Panc1 (cell line): ENCODE measurements at regions not wholly inside any gene's neighbourhood (a gene's known extent, or its start where the extent isn't known, plus 50 kb on each side); places are given as distances from the start of the nearest gene placed in this dataset.

Experiments used
- ATAC-seq: fragments of 200-7000 bp; cut with Tn5 transposase; 2 replicates; pipeline ENCODE4 v1.9.1; 2020; ENCODE audit warnings: mild to moderate bottlenecking, moderate library complexity
- BruUV-seq: library from RNA; stranded (reverse); fragments of 400-500 nt; replicated peaks from 2 replicates; lab custom pipeline; 2021; lab: Mats Ljungman, UMichigan
- CTCF ChIA-PET: fragments of 300-600 bp; sonication (Branson Sonifier 250); formaldehyde crosslinking; loops from one replicate; lab custom pipeline; 2022; ENCODE audit warnings: antibody characterized with exemption; lab: Charles Lee
- POLR2A ChIA-PET: fragments of 300-600 bp; sonication (Branson Sonifier 250); formaldehyde crosslinking; loops from one replicate; lab custom pipeline; 2022; ENCODE audit warnings: antibody characterized with exemption; lab: Charles Lee
- DNase-seq: peaks from one replicate; pipeline ENCODE4 v3.0.0-alpha.2; 2010; ENCODE audit warnings: low read depth, low spot score
- H3K27ac ChIP-seq: 2 replicates; pipeline ENCODE4 v1.5.1; 2011; ENCODE audit warnings: mild to moderate bottlenecking, low read length, inconsistent platforms
- H3K27me3 ChIP-seq: fragments of 200-500 bp; sonication (Bioruptor generic); 2 replicates; pipeline ENCODE4 v1.6.0; 2014; ENCODE audit warnings: low read length, inconsistent platforms; ENCODE audit not compliant: control insufficient read depth, insufficient read depth
- H3K36me3 ChIP-seq: fragments of 200-500 bp; sonication (Bioruptor generic); 2 replicates; pipeline ENCODE4 v1.5.1; 2014; ENCODE audit warnings: inconsistent platforms, mild to moderate bottlenecking, low read length, moderate library complexity; ENCODE audit not compliant: control insufficient read depth, insufficient read depth
- H3K4me1 ChIP-seq: 2 replicates; pipeline ENCODE4 v1.5.1; 2011; ENCODE audit warnings: inconsistent platforms, mild to moderate bottlenecking, low read length, moderate library complexity; ENCODE audit not compliant: control insufficient read depth, insufficient read depth
- H3K4me3 ChIP-seq, 2 experiments: 2 replicates each; pipeline ENCODE4 v1.5.1; 2011 to 2012; ENCODE audit warnings: low read depth in 2 of 2, low read length in 2 of 2, mild to moderate bottlenecking in 2 of 2, inconsistent platforms in 1 of 2, moderate library complexity in 1 of 2
- H3K9me3 ChIP-seq: fragments of 200-500 bp; sonication (Bioruptor generic); 2 replicates; pipeline ENCODE4 v1.5.1; 2014; ENCODE audit warnings: low read depth, mild to moderate bottlenecking, inconsistent platforms, low read length, moderate library complexity; ENCODE audit not compliant: control insufficient read depth, insufficient read depth
- POLR2AphosphoS5 ChIP-seq: IDR thresholded peaks from 2 replicates; pipeline ENCODE4 v1.6.1; 2012; ENCODE audit warnings: mild to moderate bottlenecking, low read depth, low read length, moderate library complexity
- SIN3A ChIP-seq: IDR thresholded peaks from 2 replicates; pipeline ENCODE4 v1.6.1; 2012; ENCODE audit warnings: low read depth, mild to moderate bottlenecking, low read length, moderate library complexity, borderline replicate concordance; ENCODE audit not compliant: insufficient read depth
- TCF7L2 ChIP-seq: IDR thresholded peaks from 2 replicates; pipeline ENCODE4 v1.6.1; 2011; ENCODE audit warnings: mild to moderate bottlenecking, low read depth, low read length, inconsistent platforms
- in situ Hi-C: cut with HindIII; loops from 2 replicates; pipeline ENCODE4 v1.10.0; 2016; ENCODE audit warnings: low sequenced_read_pairs, low pct_unique_long_range_greater_than_20kb
- intact Hi-C: fragments of 100-400 bp; cut with micrococcal nuclease; formaldehyde crosslinking; loops from one replicate; pipeline ENCODE4 v1.10.0; 2022; ENCODE audit not compliant: unreplicated experiment
- TF ChIP-seq, protein P1 (sequence below), 2 experiments: IDR thresholded peaks; 2 replicates each; pipeline ENCODE4 v1.6.1; 2011 to 2012; ENCODE audit warnings: low read depth in 2 of 2, control low read depth in 1 of 2, low read length in 1 of 2, mild to moderate bottlenecking in 1 of 2, moderate library complexity in 1 of 2; ENCODE audit not compliant: insufficient read depth in 1 of 2
- TF ChIP-seq, protein P2 (sequence below): fragments of 450-650 bp; IDR thresholded peaks from 2 replicates; pipeline ENCODE4 v1.5.1; 2017; ENCODE audit warnings: mild to moderate bottlenecking

DNA sequence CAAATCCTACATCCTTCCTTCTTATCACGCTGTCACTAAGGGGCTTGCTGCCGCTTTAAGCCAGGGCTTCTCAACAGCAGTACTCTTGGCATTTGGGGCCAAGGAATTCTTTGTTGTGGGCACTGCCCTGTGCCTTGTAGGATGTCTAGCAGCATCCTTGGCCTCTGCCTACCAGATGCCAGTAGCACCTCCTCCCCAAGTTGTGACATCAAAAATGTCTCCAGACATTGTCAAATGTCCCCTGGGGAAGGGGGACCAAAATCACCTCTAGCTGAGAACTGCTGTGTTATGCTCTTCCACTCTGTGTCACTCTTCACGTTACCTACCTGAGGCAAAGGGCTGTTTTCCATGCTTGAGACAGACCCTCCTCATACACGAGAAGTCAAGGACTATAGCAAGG, 400.3 kb upstream of the POU3F1 start:
- TF ChIP-seq, protein P1, sequence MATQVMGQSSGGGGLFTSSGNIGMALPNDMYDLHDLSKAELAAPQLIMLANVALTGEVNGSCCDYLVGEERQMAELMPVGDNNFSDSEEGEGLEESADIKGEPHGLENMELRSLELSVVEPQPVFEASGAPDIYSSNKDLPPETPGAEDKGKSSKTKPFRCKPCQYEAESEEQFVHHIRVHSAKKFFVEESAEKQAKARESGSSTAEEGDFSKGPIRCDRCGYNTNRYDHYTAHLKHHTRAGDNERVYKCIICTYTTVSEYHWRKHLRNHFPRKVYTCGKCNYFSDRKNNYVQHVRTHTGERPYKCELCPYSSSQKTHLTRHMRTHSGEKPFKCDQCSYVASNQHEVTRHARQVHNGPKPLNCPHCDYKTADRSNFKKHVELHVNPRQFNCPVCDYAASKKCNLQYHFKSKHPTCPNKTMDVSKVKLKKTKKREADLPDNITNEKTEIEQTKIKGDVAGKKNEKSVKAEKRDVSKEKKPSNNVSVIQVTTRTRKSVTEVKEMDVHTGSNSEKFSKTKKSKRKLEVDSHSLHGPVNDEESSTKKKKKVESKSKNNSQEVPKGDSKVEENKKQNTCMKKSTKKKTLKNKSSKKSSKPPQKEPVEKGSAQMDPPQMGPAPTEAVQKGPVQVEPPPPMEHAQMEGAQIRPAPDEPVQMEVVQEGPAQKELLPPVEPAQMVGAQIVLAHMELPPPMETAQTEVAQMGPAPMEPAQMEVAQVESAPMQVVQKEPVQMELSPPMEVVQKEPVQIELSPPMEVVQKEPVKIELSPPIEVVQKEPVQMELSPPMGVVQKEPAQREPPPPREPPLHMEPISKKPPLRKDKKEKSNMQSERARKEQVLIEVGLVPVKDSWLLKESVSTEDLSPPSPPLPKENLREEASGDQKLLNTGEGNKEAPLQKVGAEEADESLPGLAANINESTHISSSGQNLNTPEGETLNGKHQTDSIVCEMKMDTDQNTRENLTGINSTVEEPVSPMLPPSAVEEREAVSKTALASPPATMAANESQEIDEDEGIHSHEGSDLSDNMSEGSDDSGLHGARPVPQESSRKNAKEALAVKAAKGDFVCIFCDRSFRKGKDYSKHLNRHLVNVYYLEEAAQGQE (IDR thresholded peaks at IDR 0.05; ENCODE audit: insufficient read depth in 1 of 2, low read depth in 2 of 2, low read length in 1 of 2), result no peak
- no peak for TF ChIP-seq TCF7L2
- TF ChIP-seq SIN3A, result no peak
- no peak for TF ChIP-seq POLR2AphosphoS5
- TF ChIP-seq, protein P2, sequence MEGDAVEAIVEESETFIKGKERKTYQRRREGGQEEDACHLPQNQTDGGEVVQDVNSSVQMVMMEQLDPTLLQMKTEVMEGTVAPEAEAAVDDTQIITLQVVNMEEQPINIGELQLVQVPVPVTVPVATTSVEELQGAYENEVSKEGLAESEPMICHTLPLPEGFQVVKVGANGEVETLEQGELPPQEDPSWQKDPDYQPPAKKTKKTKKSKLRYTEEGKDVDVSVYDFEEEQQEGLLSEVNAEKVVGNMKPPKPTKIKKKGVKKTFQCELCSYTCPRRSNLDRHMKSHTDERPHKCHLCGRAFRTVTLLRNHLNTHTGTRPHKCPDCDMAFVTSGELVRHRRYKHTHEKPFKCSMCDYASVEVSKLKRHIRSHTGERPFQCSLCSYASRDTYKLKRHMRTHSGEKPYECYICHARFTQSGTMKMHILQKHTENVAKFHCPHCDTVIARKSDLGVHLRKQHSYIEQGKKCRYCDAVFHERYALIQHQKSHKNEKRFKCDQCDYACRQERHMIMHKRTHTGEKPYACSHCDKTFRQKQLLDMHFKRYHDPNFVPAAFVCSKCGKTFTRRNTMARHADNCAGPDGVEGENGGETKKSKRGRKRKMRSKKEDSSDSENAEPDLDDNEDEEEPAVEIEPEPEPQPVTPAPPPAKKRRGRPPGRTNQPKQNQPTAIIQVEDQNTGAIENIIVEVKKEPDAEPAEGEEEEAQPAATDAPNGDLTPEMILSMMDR, result no peak
- Histone ChIP-seq H3K9me3 (no peaks in the 10 kb centered on the region), H3K4me3 (no peak overlapping the region), H3K27ac (no peak overlapping the region), H3K36me3 (no peaks in the 10 kb centered on the region), H3K4me1 (no peaks in the 10 kb centered on the region), H3K27me3 (peaks cover 15% of the 10 kb centered on the region)
- no TSS peak for BruUV-seq
- DNase-seq (no peak), ATAC-seq (no peak)
- POLR2A ChIA-PET, result no interaction called here
- intact Hi-C loops, result no loop called here
- in situ Hi-C loops, result no loop called here
- CTCF ChIA-PET, result no interaction called here

DNA sequence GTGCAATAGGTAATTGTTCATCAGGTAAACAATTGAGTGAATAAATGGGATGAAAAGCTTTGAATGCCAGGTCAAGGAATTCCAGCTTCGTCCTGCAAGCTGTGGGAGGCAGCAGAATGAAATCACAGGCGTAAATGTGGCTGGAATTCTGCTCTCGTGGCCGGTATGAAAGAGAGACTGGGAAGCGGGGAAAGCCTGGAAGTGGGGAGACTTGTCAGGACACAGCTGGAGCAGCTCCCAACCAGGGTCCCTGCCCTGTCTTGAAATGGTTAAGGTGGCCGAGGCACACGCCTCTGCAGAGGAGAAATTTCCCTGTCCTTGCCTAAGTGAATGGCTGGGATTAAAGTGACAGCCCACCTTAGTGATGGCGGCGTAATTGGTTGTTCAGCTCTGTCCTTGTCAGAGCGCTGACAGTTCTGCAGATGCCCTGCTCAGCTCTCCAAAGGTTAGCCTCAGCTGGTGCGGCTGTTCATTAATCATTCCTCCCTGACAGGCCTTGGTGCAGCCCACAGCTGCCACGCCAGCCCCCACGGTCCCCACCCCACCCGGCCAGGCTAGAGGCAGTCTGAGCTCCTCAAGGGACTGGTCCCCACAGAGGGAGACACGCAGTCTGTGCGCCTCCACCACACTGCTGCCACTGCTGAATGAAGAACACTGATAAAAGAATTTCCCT, 398.3 kb upstream of the POU3F1 start:
- no TSS peak for BruUV-seq
- Histone ChIP-seq H3K4me1 (no peaks in the 10 kb centered on the region), H3K4me3 (no peak overlapping the region), H3K27ac (no peak overlapping the region), H3K9me3 (no peaks in the 10 kb centered on the region), H3K36me3 (no peaks in the 10 kb centered on the region), H3K27me3 (peaks cover 16% of the 10 kb centered on the region)
- ATAC-seq (no peak), DNase-seq (no peak)
- intact Hi-C loops, result loop anchor here (1.0 kb wide), 1 partner anchor 9 kb away; no protein-coding TSS in a partner anchor
- in situ Hi-C loops, result no loop called here
- CTCF ChIA-PET, result no interaction called here
- TF ChIP-seq POLR2AphosphoS5 (no peak), SIN3A (no peak)
- POLR2A ChIA-PET, result no interaction called here

DNA sequence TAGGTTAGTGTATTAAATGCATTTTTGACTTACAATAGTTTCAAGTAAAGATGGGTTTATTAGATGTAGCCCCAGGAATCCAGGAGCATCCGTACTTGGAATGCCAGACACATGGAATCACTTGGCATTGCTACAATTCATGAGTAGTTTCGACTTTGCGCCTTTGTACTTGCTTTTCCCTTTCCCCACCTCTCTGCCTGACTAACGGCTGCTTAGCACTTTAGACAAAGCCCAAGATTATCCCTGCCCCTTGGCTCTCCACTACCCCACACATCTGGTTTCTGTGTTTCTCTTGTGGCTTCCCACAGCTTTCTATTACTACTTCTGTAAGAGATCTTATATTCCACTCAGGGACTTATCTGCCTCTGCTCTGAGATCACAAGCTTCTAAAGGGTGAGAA, 397.7 kb upstream of the POU3F1 start:
- no peaks in the 10 kb centered on the region for H3K4me1 ChIP-seq
- ChIA-PET CTCF (no interaction called here), POLR2A (no interaction called here)
- H3K4me3 ChIP-seq, result no peak overlapping the region
- ATAC-seq (no peak), DNase-seq (no peak)
- H3K27me3 ChIP-seq, result peaks cover 16% of the 10 kb centered on the region
- TF ChIP-seq POLR2AphosphoS5, result no peak
- TF ChIP-seq, protein P1 (IDR thresholded peaks at IDR 0.05; ENCODE audit: insufficient read depth in 1 of 2, low read depth in 2 of 2, low read length in 1 of 2), result no peak
- TF ChIP-seq, protein P2, result no peak
- no peak for TF ChIP-seq SIN3A
- TF ChIP-seq TCF7L2, result no peak
- H3K36me3 ChIP-seq, result no peaks in the 10 kb centered on the region
- H3K9me3 ChIP-seq, result no peaks in the 10 kb centered on the region
- in situ Hi-C loops, result no loop called here
- no peak overlapping the region for H3K27ac ChIP-seq
- intact Hi-C loops, result loop anchor here (1.0 kb wide), 1 partner anchor 10 kb away; no protein-coding TSS in a partner anchor
- BruUV-seq, result no TSS peak
